ENCODE measurements at regions not wholly inside any gene's neighbourhood (a gene's known extent, or its start where the extent isn't known, plus 50 kb on each side); places are given as distances from the start of the nearest gene placed in this dataset.

- no peak for TF ChIP-seq TSHZ2 (CRISPR knock-in tag; IDR thresholded peaks at IDR 0.05)
- TF ChIP-seq ESRRG (CRISPR knock-in tag; IDR thresholded peaks at IDR 0.05), result no peak
- no peak for TF ChIP-seq ZC3H10 (CRISPR knock-in tag; IDR thresholded peaks at IDR 0.05)
- no peak for TF ChIP-seq CSDC2 (CRISPR knock-in tag; IDR thresholded peaks at IDR 0.05)
- no peak for TF ChIP-seq POU6F1 (CRISPR knock-in tag; IDR thresholded peaks at IDR 0.05; ENCODE audit: borderline replicate concordance, low read depth)
- no peak for TF ChIP-seq RARB (CRISPR knock-in tag; IDR thresholded peaks at IDR 0.05)
Observed at GRCh38 chr4:136847881-136848621, 684.2 kb downstream of the PCDH18 start (continued).

- TF ChIP-seq GLIS3 (CRISPR knock-in tag; IDR thresholded peaks at IDR 0.05) (no peak), CSRNP3 (CRISPR knock-in tag; IDR thresholded peaks at IDR 0.05) (no peak), TCF4 (CRISPR knock-in tag; IDR thresholded peaks at IDR 0.05; ENCODE audit: borderline replicate concordance) (no peak), ZNF8 (CRISPR knock-in tag; IDR thresholded peaks at IDR 0.05) (no peak), OSR1 (CRISPR knock-in tag; IDR thresholded peaks at IDR 0.05) (no peak), RARB (CRISPR knock-in tag; IDR thresholded peaks at IDR 0.05) (no peak), ZNF70 (CRISPR knock-in tag; IDR thresholded peaks at IDR 0.05) (no peak), CSDC2 (CRISPR knock-in tag; IDR thresholded peaks at IDR 0.05) (no peak), ZFP3 (CRISPR knock-in tag; IDR thresholded peaks at IDR 0.05) (no peak), CREB5 (CRISPR knock-in tag; IDR thresholded peaks at IDR 0.05; ENCODE audit: low read depth) (no peak), ESRRG (CRISPR knock-in tag; IDR thresholded peaks at IDR 0.05) (no peak), ARNTL (CRISPR knock-in tag; IDR thresholded peaks at IDR 0.05; ENCODE audit: borderline replicate concordance, low read depth) (no peak), PATZ1 (CRISPR knock-in tag; IDR thresholded peaks at IDR 0.05; ENCODE audit: borderline replicate concordance) (no peak), SNAI2 (CRISPR knock-in tag; IDR thresholded peaks at IDR 0.05) (no peak)
- ATAC-seq, result no peak
Observed at GRCh38 chr4:136841526-136841925, 690.8 kb downstream of the PCDH18 start.

- TF ChIP-seq CSRNP3 (CRISPR knock-in tag; IDR thresholded peaks at IDR 0.05), result no peak
- TF ChIP-seq ARNTL (CRISPR knock-in tag; IDR thresholded peaks at IDR 0.05; ENCODE audit: borderline replicate concordance, low read depth), result no peak
- TF ChIP-seq OSR1 (CRISPR knock-in tag; IDR thresholded peaks at IDR 0.05), result no peak
- no peak for TF ChIP-seq GLIS3 (CRISPR knock-in tag; IDR thresholded peaks at IDR 0.05)
- TF ChIP-seq ZFP30 (CRISPR knock-in tag; IDR thresholded peaks at IDR 0.05), result no peak
- no peak for TF ChIP-seq ISL1 (CRISPR knock-in tag; IDR thresholded peaks at IDR 0.05)
- TF ChIP-seq TOX (CRISPR knock-in tag; IDR thresholded peaks at IDR 0.05; ENCODE audit: borderline replicate concordance), result no peak
- no peak for TF ChIP-seq TSHZ2 (CRISPR knock-in tag; IDR thresholded peaks at IDR 0.05)
- ATAC-seq, result no peak
Observed at GRCh38 chr4:136838607-136839006, 693.7 kb downstream of the PCDH18 start.

All from SK-N-SH treated with all-trans-retinoic acid at 6 μM for 48 hours (cell line).